GM12878 (cell line): ENCODE measurements at regions not wholly inside any gene's neighbourhood (a gene's known extent, or its start where the extent isn't known, plus 50 kb on each side); places are given as distances from the start of the nearest gene placed in this dataset.

Source experiments
- ATAC-seq: fragments of 200-7000 bp; cut with Tn5 transposase; 3 replicates; pipeline ENCODE4 v1.9.1; 2020; ENCODE audit warnings: mild to moderate bottlenecking, moderate library complexity
- BruUV-seq: library from RNA; stranded (reverse); fragments of 400-500 nt; replicated peaks from 2 replicates; lab custom pipeline; 2021; lab: Mats Ljungman, UMichigan
- CTCF ChIA-PET: fragments of 300-600 bp; sonication (Branson Sonifier 250); formaldehyde crosslinking; extraction: SDS; loops from one replicate; lab custom pipeline; 2021; ENCODE audit warnings: inconsistent platforms; lab: Yijun Ruan, JAX
- POLR2A ChIA-PET: fragments of 350-600 bp; formaldehyde crosslinking; extraction: SDS; loops from one replicate; lab custom pipeline; 2021; ENCODE audit warnings: inconsistent platforms; lab: Charles Lee
- RAD21 ChIA-PET: fragments of 300-600 bp; sonication (Branson Sonifier 250); formaldehyde crosslinking; loops from one replicate; lab custom pipeline; 2023; ENCODE audit warnings: antibody characterized with exemption; ENCODE audit not compliant: unreplicated experiment; lab: Charles Lee
- SMC1A ChIA-PET: fragments of 300-600 bp; sonication (Branson Sonifier 250); formaldehyde crosslinking; loops from one replicate; lab custom pipeline; 2023; ENCODE audit not compliant: unreplicated experiment, uncharacterized antibody; lab: Charles Lee
- DNase-seq: peaks from one replicate; pipeline ENCODE4 v3.0.0-alpha.2; 2011; ENCODE audit warnings: low read depth, low spot score
- FAIRE-seq: peaks from 3 replicates; lab custom pipeline; 2011; peaks lifted over from hg19 to GRCh38; lab: Jason Lieb, UNC
- H2AFZ ChIP-seq: 2 replicates; pipeline ENCODE4 v1.6.0; 2011; ENCODE audit warnings: low read depth, low read length, control low read depth; ENCODE audit not compliant: control insufficient read depth
- H3K27ac ChIP-seq: 2 replicates; pipeline ENCODE4 v1.5.1; 2011; ENCODE audit warnings: control low read depth; ENCODE audit not compliant: control insufficient read depth, insufficient read depth
- H3K27me3 ChIP-seq, 2 experiments: replicated peaks in 1 of 2; 2 replicates each; pipeline versions ENCODE4 v1.6.0 to v1.6.1; 2011; ENCODE audit warnings: low read length in 1 of 2; ENCODE audit not compliant: control insufficient read depth in 2 of 2, insufficient read depth in 2 of 2
- H3K36me3 ChIP-seq, 2 experiments: 2 replicates each; pipeline ENCODE4 v1.5.1; 2011; ENCODE audit warnings: low read length in 1 of 2; ENCODE audit not compliant: control insufficient read depth in 2 of 2, insufficient read depth in 2 of 2
- H3K4me1 ChIP-seq: 2 replicates; pipeline ENCODE4 v1.6.1; 2011; ENCODE audit warnings: mild to moderate bottlenecking, low read length, moderate library complexity, mixed read lengths; ENCODE audit not compliant: control insufficient read depth, insufficient read depth
- H3K4me2 ChIP-seq: 2 replicates; pipeline ENCODE4 v1.6.0; 2011; ENCODE audit warnings: control low read depth; ENCODE audit not compliant: control insufficient read depth, insufficient read depth
- H3K4me3 ChIP-seq: fragments of 200-600 bp; sonication (generic); 2 replicates; pipeline ENCODE4 v1.5.1; 2016
- H3K79me2 ChIP-seq: 2 replicates; pipeline ENCODE4 v1.6.0; 2011; ENCODE audit warnings: low read length; ENCODE audit not compliant: control insufficient read depth, insufficient read depth
- H3K9ac ChIP-seq: 2 replicates; pipeline ENCODE4 v1.8.0; 2011; ENCODE audit warnings: low read length, control low read depth, mixed read lengths; ENCODE audit not compliant: control insufficient read depth, insufficient read depth
- H3K9me3 ChIP-seq: replicated peaks from 3 replicates; pipeline ENCODE4 v1.5.1; 2011; ENCODE audit warnings: mild to moderate bottlenecking, low read length; ENCODE audit not compliant: control insufficient read depth, insufficient read depth
- H4K20me1 ChIP-seq: 2 replicates; pipeline ENCODE4 v1.6.0; 2011; ENCODE audit not compliant: control insufficient read depth, insufficient read depth
- BRCA1 ChIP-seq: IDR thresholded peaks from 2 replicates; pipeline ENCODE4 v1.6.1; 2011; ENCODE audit warnings: low read depth, low read length, improper control_type of control experiment
- ESRRA ChIP-seq: IDR thresholded peaks from 2 replicates; pipeline ENCODE4 v1.6.1; 2012; ENCODE audit warnings: mild to moderate bottlenecking, low read length, improper control_type of control experiment
- ETV6 ChIP-seq, 2 experiments: fragments of 450-650 bp in 1 of 2; IDR thresholded peaks in 1 of 2; conservative IDR thresholded peaks in 1 of 2; 2 replicates each; pipeline ENCODE4 v1.6.1; 2014; ENCODE audit warnings: antibody characterized with exemption in 1 of 2, borderline replicate concordance in 1 of 2, low read depth in 1 of 2, mild to moderate bottlenecking in 1 of 2, moderate library complexity in 1 of 2
- FOS ChIP-seq: IDR thresholded peaks from 3 replicates; pipeline ENCODE4 v1.6.1; 2011; ENCODE audit warnings: borderline replicate concordance; ENCODE audit not compliant: insufficient read length; ENCODE audit errors: extremely low read depth
- MAX ChIP-seq: IDR thresholded peaks from 2 replicates; pipeline ENCODE4 v1.6.1; 2012; ENCODE audit warnings: low read depth, low read length, improper control_type of control experiment
- NFIC ChIP-seq: IDR thresholded peaks from 2 replicates; pipeline ENCODE4 v1.6.1; 2012; ENCODE audit warnings: low read depth, mild to moderate bottlenecking, inconsistent platforms, low read length, moderate library complexity
- PAX5 ChIP-seq: IDR thresholded peaks from 2 replicates; pipeline ENCODE4 v1.6.1; 2011; ENCODE audit warnings: low read depth, low read length, borderline replicate concordance
- SIN3A ChIP-seq: IDR thresholded peaks from 2 replicates; pipeline ENCODE4 v1.6.1; 2012; ENCODE audit warnings: low read depth, low read length, improper control_type of control experiment
- SKIL ChIP-seq: fragments of 450-650 bp; IDR thresholded peaks from 2 replicates; pipeline ENCODE4 v1.6.1; 2017; ENCODE audit warnings: mild to moderate bottlenecking, low read depth, inconsistent platforms; ENCODE audit not compliant: poor library complexity, severe bottlenecking
- STAT1 ChIP-seq: fragments of 450-650 bp; conservative IDR thresholded peaks from 2 replicates; pipeline ENCODE4 v1.6.1; 2014; ENCODE audit warnings: antibody characterized with exemption, mild to moderate bottlenecking
- TARDBP ChIP-seq: IDR thresholded peaks from 2 replicates; pipeline ENCODE4 v1.6.1; 2016; ENCODE audit warnings: borderline replicate concordance
- YBX1 ChIP-seq: fragments of 450-650 bp; IDR thresholded peaks from 2 replicates; pipeline ENCODE4 v1.6.1; 2016; ENCODE audit warnings: antibody characterized with exemption
- ZNF622 ChIP-seq: fragments of 450-650 bp; IDR thresholded peaks from 2 replicates; pipeline ENCODE4 v1.6.1; 2017; ENCODE audit warnings: mild to moderate bottlenecking, inconsistent platforms
- in situ Hi-C: fragments of 300-500 bp; cut with MboI; formaldehyde crosslinking; loops from 9 replicates; pipeline ENCODE4 v1.14.3; 2018; ENCODE audit warnings: mixed read lengths
- intact Hi-C: fragments of 100-400 bp; cut with micrococcal nuclease; formaldehyde crosslinking; loops from one replicate; pipeline ENCODE4 v1.14.2; 2022; ENCODE audit not compliant: unreplicated experiment

GRCh38 chr2:228433721-228434120, 252.2 kb upstream of the SPHKAP start:
- intact Hi-C loops: no loop called here
- no peak overlapping the region for H3K4me2 ChIP-seq
- H3K79me2 ChIP-seq: no peaks in the 10 kb centered on the region
- H4K20me1 ChIP-seq: no peaks in the 10 kb centered on the region
- DNase-seq: no peak
- no peaks in the 10 kb centered on the region for H3K36me3 ChIP-seq
- H3K27me3 ChIP-seq: no peaks in the 10 kb centered on the region
- H3K9ac ChIP-seq: no peak overlapping the region
- RAD21 ChIA-PET: no interaction called here
- no peak overlapping the region for H2AFZ ChIP-seq
- FAIRE-seq: no peak
- ATAC-seq: no peak
- CTCF ChIA-PET: no interaction called here
- no peak overlapping the region for H3K4me3 ChIP-seq
- BruUV-seq: no TSS peak
- SMC1A ChIA-PET: no interaction called here
- POLR2A ChIA-PET: no interaction called here
- in situ Hi-C loops: no loop called here
- H3K9me3 ChIP-seq: no peaks in the 10 kb centered on the region
- TF ChIP-seq TARDBP: no peak
- TF ChIP-seq SIN3A: no peak
- TF ChIP-seq YBX1: no peak
- no peak for TF ChIP-seq PAX5
- TF ChIP-seq BRCA1: no peak
- TF ChIP-seq SKIL: no peak
- TF ChIP-seq ETV6 (conservative IDR thresholded peaks at IDR 0.05 in 1 of 2, IDR thresholded peaks at IDR 0.05 in 1 of 2; ENCODE audit: borderline replicate concordance in 1 of 2, low read depth in 1 of 2): no peak
- TF ChIP-seq STAT1: no peak
- TF ChIP-seq NFIC: no peak
- TF ChIP-seq ZNF622: no peak
- TF ChIP-seq FOS: no peak
- TF ChIP-seq MAX: no peak
- TF ChIP-seq ESRRA: no peak
- H3K4me1 ChIP-seq: no peaks in the 10 kb centered on the region
- H3K27ac ChIP-seq: no peak overlapping the region
